Heart left ventricle (tissue), 16 donors: ENCODE measurements at regions not wholly inside any gene's neighbourhood (a gene's known extent, or its start where the extent isn't known, plus 50 kb on each side); places are given as distances from the start of the nearest gene placed in this dataset.

Source experiments
- ATAC-seq, 4 donors: fragments of 200-7000 bp; cut with Tn5 transposase; one replicate each; pipeline ENCODE4 v1.9.1; 2020 to 2022; ENCODE audit warnings: moderate library complexity in 4 of 4, mild to moderate bottlenecking in 3 of 4, moderate number of reproducible peaks in 1 of 4
- DNase-seq, 5 donors: peaks; one replicate each; pipeline ENCODE4 v3.0.0-alpha.2; 2020
- H3K27ac ChIP-seq, 12 donors: fragments of 200-600 bp; sonication (generic) in 4 of 12; one replicate each; pipeline versions ENCODE4 v1.5.0 to v1.8.0; 2016 to 2022; ENCODE audit warnings: mild to moderate bottlenecking in 2 of 12
- H3K27me3 ChIP-seq, 9 donors: fragments of 200-600 bp; sonication (generic) in 2 of 9; one replicate each; pipeline versions ENCODE4 v1.5.1 to v1.8.0; 2016 to 2022; ENCODE audit warnings: mild to moderate bottlenecking in 3 of 9
- H3K36me3 ChIP-seq, 9 donors: fragments of 200-600 bp; sonication (generic) in 2 of 9; one replicate each; pipeline versions ENCODE4 v1.5.0 to v1.8.0; 2018 to 2022; ENCODE audit warnings: mild to moderate bottlenecking in 2 of 9
- H3K4me1 ChIP-seq, 12 donors: fragments of 200-600 bp; sonication (generic) in 4 of 12; one replicate each; pipeline versions ENCODE4 v1.5.0 to v1.8.0; 2016 to 2022; ENCODE audit warnings: mild to moderate bottlenecking in 3 of 12
- H3K4me3 ChIP-seq, 12 donors: fragments of 200-600 bp; sonication (generic) in 4 of 12; one replicate each; pipeline versions ENCODE4 v1.5.0 to v1.8.0; 2017 to 2022; ENCODE audit warnings: mild to moderate bottlenecking in 9 of 12, moderate library complexity in 4 of 12
- H3K9me3 ChIP-seq, 12 donors: fragments of 200-600 bp; sonication (generic) in 4 of 12; one replicate each; pipeline versions ENCODE4 v1.5.0 to v1.8.0; 2016 to 2022; ENCODE audit warnings: mild to moderate bottlenecking in 1 of 12
- CTCF ChIP-seq, 12 donors: fragments of 200-600 bp; sonication (generic) in 4 of 12; IDR thresholded peaks; one replicate each; pipeline versions ENCODE4 v1.5.0 to v1.8.0; 2018 to 2022; ENCODE audit warnings: antibody characterized with exemption in 12 of 12, mild to moderate bottlenecking in 5 of 12
- POLR2A ChIP-seq, 2 donors: fragments of 450-650 bp; IDR thresholded peaks; one replicate each; pipeline ENCODE4 v1.6.1; 2017; ENCODE audit warnings: antibody characterized with exemption in 2 of 2, mild to moderate bottlenecking in 2 of 2, moderate library complexity in 2 of 2
- WGBS, 4 donors: extraction: QIAGEN DNeasy Blood & Tissue Kit in 2 of 4; methylation state at CpG; one replicate each; pipeline versions ENCODE4 v1.1.5 to v1.1.7; 2013 to 2018; 5-methylcytosine and 5-hydroxymethylcytosine counted together
- intact Hi-C, 10 donors: fragments of 100-400 bp; cut with DNase I; formaldehyde crosslinking; loops; one replicate each; pipeline versions ENCODE4 v1.11.1 to v1.14.2; 2022
- donor health status: ischemic (EF 13 %, LVEDD 7.1; RV severe dilation, severe dysfunction).
- donor health status: healthy with polysubstance abuse.
- donor health status: DM: no; HTN: yes; CAD: no.
- donor health status: DM: no; HTN: no; CAD: no.
- donor health status: ischemic (EF 25% LVEDD 6.9; RV normal size, moderate dysfunction).
- donor health status: ischemic (EF 25% LVEDD 5.7; RV mildly dilated, moderate dysfunction).
- donor health status: healthy.
- donor health status: DM: yes; HTN: yes; CAD: no.
- donor health status: ischemic (EF 35%, LVEDD 5.7; RV mildly dilated, moderate dysfunction).
- donor health status: nonischemic (EF 11% LVEDD 7.7; RV severe dilation, severe dysfunction).
- donor health status: DM: yes; HTN: yes; CAD: no.
- donor health status: PGD.
- donor health status: ischemic (EF 29% LVEDD 5.4; RV normal size, mild dysfunction).
- donor health status: nonischemic (EF 23%, LVEDD 6.1; RV moderate dilation, normal function).

- TF ChIP-seq POLR2A (IDR thresholded peaks at IDR 0.05), result no peak
- TF ChIP-seq CTCF (IDR thresholded peaks at IDR 0.05), result no peak
- DNase-seq, result no peak
- ATAC-seq, result no peak
These were observed 273.7 kb upstream of the NOCT start for GRCh38 chr4:138741766-138742377.

GRCh38 chr4:138740816-138741745, 274.5 kb upstream of the NOCT start:
- Histone ChIP-seq H3K27me3 (no peaks in the 10 kb centered on the region), H3K4me1 (peaks cover 0 to 5% (median 0%) of the 10 kb centered on the region in 12 donors), H3K27ac (no peak overlapping the region), H3K4me3 (no peak overlapping the region), H3K9me3 (no peaks in the 10 kb centered on the region), H3K36me3 (no peaks in the 10 kb centered on the region)
- WGBS, 4 donors, result 77 to 89% (median 83%) methylated on average over 4 of the region's 4 CpGs
- intact Hi-C loops, result no loop called here
- TF ChIP-seq CTCF (IDR thresholded peaks at IDR 0.05) (no peak), POLR2A (IDR thresholded peaks at IDR 0.05) (no peak)
- ATAC-seq (no peak), DNase-seq (no peak)

More at GRCh38 chr4:138741766-138742377, 273.7 kb upstream of the NOCT start:
- no peaks in the 10 kb centered on the region for H3K9me3 ChIP-seq
- H3K27me3 ChIP-seq, result no peaks in the 10 kb centered on the region
- 39 to 48% (median 42%) methylated on average over 5 of the region's 5 CpGs for WGBS, 4 donors
- H3K4me1 ChIP-seq, result peaks cover 0 to 5% (median 0%) of the 10 kb centered on the region in 12 donors
- no peaks in the 10 kb centered on the region for H3K36me3 ChIP-seq
- no peak overlapping the region for H3K27ac ChIP-seq
- no peak overlapping the region for H3K4me3 ChIP-seq
- intact Hi-C loops, result no loop called here

GRCh38 chr4:138736362-138736761, 279.2 kb upstream of the NOCT start:
- no peak for ATAC-seq
- TF ChIP-seq CTCF (IDR thresholded peaks at IDR 0.05), result no peak
- TF ChIP-seq POLR2A (IDR thresholded peaks at IDR 0.05), result no peak
- intact Hi-C loops, result no loop called here

GRCh38 chr4:138734746-138735145, 280.8 kb upstream of the NOCT start:
- H3K9me3 ChIP-seq, result no peaks in the 10 kb centered on the region
- no peaks in the 10 kb centered on the region for H3K27me3 ChIP-seq
- H3K36me3 ChIP-seq, result no peaks in the 10 kb centered on the region
- DNase-seq (no peak), ATAC-seq (no peak)
- H3K4me1 ChIP-seq, result peaks cover 0 to 9% (median 0%) of the 10 kb centered on the region in 12 donors
- TF ChIP-seq POLR2A (IDR thresholded peaks at IDR 0.05) (no peak), CTCF (IDR thresholded peaks at IDR 0.05) (no peak)
- H3K4me3 ChIP-seq, result no peak overlapping the region
- no peak overlapping the region for H3K27ac ChIP-seq
- 53 to 68% (median 57%) methylated on average over 1 of the region's 1 CpG for WGBS, 4 donors
- intact Hi-C loops, result no loop called here

More at GRCh38 chr4:138736362-138736761, 279.2 kb upstream of the NOCT start:
- DNase-seq, result no peak
- no peak overlapping the region for H3K4me3 ChIP-seq
- H3K9me3 ChIP-seq, result no peaks in the 10 kb centered on the region
- H3K4me1 ChIP-seq, result peaks cover 0 to 9% (median 0%) of the 10 kb centered on the region in 12 donors
- no peaks in the 10 kb centered on the region for H3K36me3 ChIP-seq
- H3K27me3 ChIP-seq, result no peaks in the 10 kb centered on the region
- no peak overlapping the region for H3K27ac ChIP-seq
